GM19035 (cell line): ENCODE measurements at regions not wholly inside any gene's neighbourhood (a gene's known extent, or its start where the extent isn't known, plus 50 kb on each side); places are given as distances from the start of the nearest gene placed in this dataset.

Experiments
- ATAC-seq: cut with Tn5 transposase; IDR thresholded peaks from one replicate; pipeline ENCODE4 v1.9.1; 2021; ENCODE audit not compliant: unreplicated experiment

DNA sequence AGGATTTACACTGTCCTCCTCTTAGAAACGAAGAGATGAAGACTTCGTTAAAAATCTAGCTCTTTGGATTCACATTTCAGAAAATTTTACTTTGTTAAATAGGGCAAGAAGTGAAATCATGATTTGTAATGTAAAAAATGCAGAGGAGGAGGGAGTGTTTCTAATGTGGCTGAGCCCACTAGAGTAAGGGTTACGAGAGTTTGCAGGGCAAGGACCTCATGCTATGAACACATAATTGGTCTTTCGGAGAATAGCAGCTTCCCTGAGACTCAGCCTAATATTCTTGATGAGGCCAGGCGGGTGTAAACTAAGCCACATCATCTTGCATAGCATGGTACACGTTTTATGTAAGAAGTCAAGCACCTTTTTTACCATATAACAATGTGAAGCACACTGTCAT lies 191.0 kb upstream of the ADAMTS16 start:
- ATAC-seq, result no peak

DNA sequence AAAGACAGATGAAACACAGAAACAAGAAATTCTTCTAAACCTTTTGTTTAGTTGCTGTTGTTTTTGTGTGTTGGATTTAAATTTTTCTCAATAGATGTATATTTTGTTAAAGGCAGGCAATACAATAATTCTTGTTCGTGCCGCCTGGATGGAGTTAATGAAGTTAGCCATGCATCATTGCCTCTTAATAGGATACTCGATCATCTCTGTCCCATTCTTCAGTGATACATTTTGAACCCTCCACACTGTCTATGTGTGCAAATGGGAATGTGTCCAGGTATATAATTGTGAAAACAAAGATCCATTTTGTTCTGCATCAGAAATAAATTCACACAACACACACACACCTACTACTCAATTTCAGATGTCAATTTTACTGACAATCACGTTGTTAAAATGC lies 186.6 kb upstream of the ADAMTS16 start:
- ATAC-seq, result no peak

GRCh38 chr5:4954048-4954447 lies 186.1 kb upstream of the ADAMTS16 start:
- no peak for ATAC-seq

- no peak for ATAC-seq
These were observed 176.9 kb upstream of the ADAMTS16 start for GRCh38 chr5:4963265-4963664.

DNA sequence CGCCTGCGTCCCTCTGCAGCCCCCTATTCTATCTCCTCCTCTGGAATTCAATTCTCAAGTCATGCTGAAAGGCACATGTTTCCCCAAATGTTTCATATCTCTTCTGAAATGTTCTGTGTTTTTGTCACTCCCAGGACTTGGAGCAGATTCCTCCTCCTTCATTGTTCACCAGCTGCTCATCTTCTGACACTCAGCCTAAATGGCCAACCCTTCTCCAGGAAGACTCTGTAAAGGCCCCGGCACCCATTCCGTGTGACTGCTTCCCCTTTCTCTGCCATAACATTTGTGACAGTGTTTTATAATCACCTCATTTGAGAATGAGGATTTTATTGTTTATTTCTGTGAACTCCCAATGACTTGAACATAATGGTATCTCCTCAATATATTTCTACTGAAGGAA lies 170.8 kb upstream of the ADAMTS16 start:
- ATAC-seq, result no peak

- no peak for ATAC-seq
These were observed 170.0 kb upstream of the ADAMTS16 start for GRCh38 chr5:4970171-4970570.

GRCh38 chr5:4976902-4977301 lies 163.2 kb upstream of the ADAMTS16 start:
- no peak for ATAC-seq

DNA sequence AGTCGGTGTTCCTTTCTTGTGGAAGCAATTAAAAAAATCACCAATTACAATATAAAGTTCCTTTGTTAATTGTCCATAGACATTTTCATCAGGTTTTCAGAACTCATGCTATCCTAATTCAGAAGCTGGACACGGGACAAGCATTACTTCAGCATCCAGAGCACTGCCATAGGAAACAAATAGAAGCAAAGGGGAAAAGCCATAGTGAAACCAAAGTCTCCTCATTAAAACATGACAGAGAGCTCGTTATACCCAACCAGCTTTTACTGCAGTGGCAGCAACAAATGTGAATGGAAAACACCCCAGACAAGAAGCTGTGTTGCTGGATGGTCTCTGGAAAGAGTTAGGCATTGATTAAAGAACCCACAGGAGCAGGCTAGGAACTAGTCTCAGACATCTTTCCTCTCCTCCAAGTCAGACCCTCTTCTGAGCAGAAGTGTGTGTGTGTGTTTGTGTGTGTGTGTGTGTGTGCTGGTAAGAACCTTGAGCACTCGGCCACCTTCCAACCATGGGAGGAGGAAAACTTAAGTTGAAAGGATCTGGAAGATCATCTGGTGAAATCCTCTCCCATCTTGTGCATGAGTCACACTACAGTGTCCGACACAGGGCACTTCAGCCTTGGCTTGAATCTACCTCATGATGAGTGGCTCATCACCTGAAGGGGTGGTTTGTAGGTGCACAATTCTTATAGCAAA lies 162.6 kb upstream of the ADAMTS16 start:
- no peak for ATAC-seq

DNA sequence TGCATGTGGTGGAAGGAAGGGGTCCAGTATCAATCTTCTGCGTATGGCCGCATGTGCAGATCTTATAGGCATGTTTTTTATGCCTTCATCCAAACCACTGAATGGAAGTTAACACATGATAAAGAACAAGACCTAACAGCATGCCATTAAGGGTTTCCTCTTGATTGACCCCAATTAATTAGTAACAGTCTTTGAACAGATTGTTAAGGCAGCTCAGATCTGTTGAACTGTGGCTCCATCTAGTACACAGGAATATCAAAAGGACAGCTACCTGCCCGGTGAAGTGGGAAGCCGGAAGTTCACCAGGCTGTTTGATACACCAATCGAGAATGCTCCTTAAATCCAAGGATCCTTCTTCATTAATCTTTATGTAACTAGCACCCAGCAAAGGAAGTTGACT lies 159.9 kb upstream of the ADAMTS16 start:
- no peak for ATAC-seq

DNA sequence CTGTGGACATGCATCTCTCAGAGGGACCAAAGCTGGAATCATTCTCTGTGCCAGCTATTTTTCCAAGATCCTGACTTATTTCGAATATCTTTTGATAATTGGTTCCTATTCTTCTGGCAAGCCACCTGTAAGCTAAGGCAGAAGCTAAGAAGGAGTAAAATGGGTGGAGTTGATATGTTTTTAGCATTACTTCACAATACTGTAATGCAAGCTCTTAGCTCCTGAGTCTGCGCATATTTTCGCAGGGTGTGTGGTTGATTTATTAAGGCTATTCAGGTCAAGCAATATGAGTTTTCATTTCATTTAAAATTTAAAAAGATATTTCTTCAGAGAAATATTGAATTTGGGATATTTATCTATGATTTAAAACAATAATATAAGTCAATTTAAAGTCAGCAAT lies 158.5 kb upstream of the ADAMTS16 start:
- ATAC-seq, result no peak

DNA sequence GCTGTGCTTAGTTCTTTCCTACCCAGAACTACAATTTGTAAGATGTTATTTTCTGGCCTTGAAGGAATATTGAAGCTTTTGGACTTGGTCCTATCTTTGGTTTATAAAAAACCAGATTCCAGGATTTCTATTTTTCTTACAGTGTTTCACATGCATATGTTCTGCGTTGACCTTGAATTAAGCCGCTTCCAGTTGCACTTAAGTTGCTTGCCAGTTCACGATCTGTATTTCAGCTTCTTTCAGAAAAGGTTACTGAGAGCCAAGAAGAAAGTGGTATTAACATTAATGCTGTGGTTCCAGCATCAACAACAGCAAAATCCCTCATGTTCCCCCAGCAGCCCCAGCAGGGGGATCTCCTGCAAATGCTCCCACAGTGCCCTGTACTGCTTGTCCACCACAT lies 156.4 kb upstream of the ADAMTS16 start:
- ATAC-seq, result no peak

GRCh38 chr5:4984461-4984860 lies 155.7 kb upstream of the ADAMTS16 start:
- ATAC-seq, result no peak

- no peak for ATAC-seq
These were observed 152.7 kb upstream of the ADAMTS16 start for GRCh38 chr5:4987431-4987830.

DNA sequence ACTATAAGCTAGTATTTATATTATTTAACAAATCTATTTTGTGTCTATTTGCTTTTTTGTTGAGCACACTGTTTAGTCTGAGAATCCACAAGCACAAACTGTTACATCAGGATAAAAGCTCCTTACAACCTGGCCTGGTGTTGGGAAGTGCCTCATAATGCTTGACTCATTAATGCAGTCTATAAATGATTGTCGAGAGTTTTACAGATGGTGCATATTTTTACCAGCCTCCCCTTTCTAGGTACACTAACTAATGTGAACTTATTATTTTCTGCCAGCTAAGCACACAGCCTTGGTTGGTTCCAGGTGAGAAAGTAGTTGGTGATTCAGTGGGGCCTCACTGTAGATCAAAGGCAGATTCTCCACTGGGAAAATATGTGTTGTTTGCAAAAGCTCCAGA lies 151.0 kb upstream of the ADAMTS16 start:
- ATAC-seq, result no peak

DNA sequence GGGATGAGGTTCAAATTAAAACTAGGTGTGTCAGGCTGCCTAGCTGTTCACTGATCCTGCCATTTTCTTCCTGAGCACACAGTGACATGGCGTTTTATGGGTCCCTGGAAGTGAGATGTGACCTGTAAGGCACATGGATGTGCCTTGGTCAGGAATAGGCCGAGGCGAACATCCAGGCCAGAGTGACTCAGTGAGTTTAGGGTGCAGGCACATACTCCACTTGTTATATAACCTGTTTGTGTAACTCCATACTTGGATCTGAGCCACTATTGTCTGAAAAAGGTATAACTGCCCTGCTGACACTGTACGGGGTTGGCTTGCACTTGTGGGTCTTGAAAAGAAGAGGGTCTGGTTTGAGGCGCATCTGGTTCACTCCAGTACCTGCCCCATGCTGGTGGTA lies 150.1 kb upstream of the ADAMTS16 start:
- ATAC-seq, result no peak

- ATAC-seq, result no peak
These were observed 149.7 kb upstream of the ADAMTS16 start for GRCh38 chr5:4990462-4990861.

DNA sequence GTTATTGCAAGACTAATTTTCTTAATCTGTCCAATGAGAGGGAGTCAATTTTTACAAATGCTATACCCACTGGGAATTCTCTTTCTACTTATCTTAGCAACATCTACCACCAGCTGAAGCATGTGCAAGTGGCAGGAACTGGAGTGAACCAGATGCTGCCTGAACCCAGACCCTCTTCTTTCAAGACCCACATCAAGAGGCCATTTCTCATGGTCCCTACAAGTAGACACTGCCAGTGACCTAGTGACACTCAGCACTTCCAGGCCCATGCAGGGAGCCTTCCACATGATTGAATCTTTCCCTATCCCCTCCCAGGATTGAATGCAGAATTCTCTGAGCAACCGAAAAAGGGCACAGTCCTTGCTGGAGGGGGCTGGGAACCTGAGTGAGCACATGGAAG lies 148.2 kb upstream of the ADAMTS16 start:
- ATAC-seq, result no peak

GRCh38 chr5:4995014-4995413 lies 145.1 kb upstream of the ADAMTS16 start:
- no peak for ATAC-seq

DNA sequence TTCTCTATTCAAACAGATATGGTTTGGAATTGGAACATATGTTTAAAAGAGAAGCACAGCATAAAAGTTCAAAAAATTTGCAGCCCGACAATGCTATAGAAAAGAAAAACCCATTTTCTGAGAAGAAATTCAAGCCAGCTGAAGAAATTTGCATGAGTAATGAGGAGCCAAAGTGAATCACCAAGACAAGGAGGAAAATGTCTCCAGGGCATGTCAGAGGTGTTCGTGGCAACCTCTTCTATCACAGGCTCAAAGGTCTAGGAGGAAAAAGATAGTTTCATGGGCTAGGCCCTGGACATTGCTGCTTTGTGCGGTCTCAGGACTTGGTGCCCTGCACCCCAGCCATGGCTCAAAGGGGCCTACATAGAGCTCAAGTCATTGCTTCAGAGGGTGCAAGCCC lies 134.8 kb upstream of the ADAMTS16 start:
- ATAC-seq, result no peak

DNA sequence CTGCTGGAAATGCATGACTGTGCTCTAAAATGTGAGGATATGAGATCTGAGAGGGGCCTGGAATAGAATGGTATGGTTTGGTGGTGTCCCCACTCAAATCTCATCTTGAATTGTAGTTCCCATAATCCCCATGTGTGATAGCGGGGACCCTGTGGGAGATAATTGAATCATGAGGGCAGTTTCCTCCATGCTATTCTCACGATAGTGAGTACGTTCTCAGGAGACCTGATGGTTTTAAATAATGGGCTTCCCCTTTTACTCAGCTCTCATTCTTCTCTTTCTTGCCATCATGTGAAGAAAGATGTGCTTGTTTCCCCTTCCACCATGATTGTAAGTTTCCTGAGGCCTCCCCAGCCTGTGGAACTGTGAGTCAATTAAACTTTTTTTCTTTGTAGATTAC lies 133.6 kb upstream of the ADAMTS16 start:
- no peak for ATAC-seq

DNA sequence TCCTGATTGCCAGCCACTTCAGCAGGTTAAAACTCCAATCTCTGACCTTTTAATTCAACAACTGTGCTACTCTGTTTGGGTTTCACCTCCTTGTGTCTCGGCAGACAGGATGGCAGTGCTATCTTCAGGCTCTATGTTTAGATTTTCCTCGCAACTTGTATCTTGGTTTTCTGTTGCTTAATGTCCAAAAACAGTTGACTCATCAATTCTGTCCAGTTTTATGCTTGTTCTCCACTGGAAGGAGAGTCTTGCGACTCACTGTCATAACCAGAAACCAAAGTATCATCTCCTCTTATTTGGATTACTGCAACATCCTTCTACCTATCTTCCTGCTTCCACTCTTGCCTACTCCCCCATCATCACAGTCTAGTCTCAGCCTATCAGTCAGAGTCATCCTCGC lies 130.9 kb upstream of the ADAMTS16 start:
- no peak for ATAC-seq

GRCh38 chr5:5011151-5011550 lies 129.0 kb upstream of the ADAMTS16 start:
- no peak for ATAC-seq

DNA sequence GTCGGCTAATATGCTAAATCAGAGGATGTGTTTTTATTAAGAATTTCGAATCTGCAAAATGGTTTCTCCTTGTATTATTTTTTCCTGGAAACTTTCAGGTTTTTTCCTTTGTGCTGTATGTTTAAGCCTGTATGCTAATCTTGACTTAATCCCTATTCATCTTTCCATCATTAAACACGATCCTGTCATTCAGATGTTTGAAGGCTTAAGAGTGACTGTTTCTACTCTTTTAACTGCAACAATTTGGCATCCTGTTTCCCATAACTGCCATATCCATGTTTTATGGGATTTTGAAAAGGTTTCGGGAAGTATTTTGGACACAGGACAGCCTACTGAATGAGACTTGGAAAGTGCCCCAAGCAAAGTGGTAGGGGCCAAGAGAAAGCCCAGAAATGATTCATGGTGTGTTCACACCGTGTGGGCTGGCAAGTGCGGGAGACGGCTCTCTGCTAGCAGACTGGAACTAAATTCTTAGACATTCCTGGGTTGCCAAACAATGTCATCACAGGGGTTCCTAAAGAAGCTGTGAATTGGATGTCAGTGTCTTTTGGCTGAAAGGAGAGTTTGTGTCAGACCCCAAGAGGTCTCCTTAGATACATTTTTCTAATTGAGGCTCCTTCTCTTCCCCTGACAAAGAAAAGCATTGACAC lies 125.4 kb upstream of the ADAMTS16 start:
- ATAC-seq, result no peak
